Neuronal stem cell (in vitro differentiated cells): ENCODE measurements at regions not wholly inside any gene's neighbourhood (a gene's known extent, or its start where the extent isn't known, plus 50 kb on each side); places are given as distances from the start of the nearest gene placed in this dataset.
A peak's percentile ranks its signal among the peaks of the same experiment; 100 is the strongest.

ENCODE experiments used
- DNase-seq: peaks from one replicate; pipeline ENCODE4 v3.0.0-alpha.2; 2013; ENCODE audit warnings: low spot score
- H2AFZ ChIP-seq: one replicate; pipeline ENCODE4 v1.6.1; 2013; ENCODE audit warnings: mild to moderate bottlenecking, low read length, inconsistent platforms
- H2AK5ac ChIP-seq: 2 replicates; pipeline ENCODE4 v1.6.1; 2013; ENCODE audit warnings: low read depth, mild to moderate bottlenecking, inconsistent platforms, low read length, moderate library complexity, mixed read lengths
- H2BK120ac ChIP-seq: 2 replicates; pipeline ENCODE4 v1.6.1; 2013; ENCODE audit warnings: low read depth, mild to moderate bottlenecking, inconsistent platforms, low read length, moderate library complexity, mixed read lengths
- H2BK12ac ChIP-seq: one replicate; pipeline ENCODE4 v1.6.1; 2013; ENCODE audit warnings: low read length, inconsistent platforms
- H2BK15ac ChIP-seq: 2 replicates; pipeline ENCODE4 v1.6.1; 2013; ENCODE audit warnings: mild to moderate bottlenecking, low read length, inconsistent platforms, mixed read lengths
- H2BK5ac ChIP-seq: one replicate; pipeline ENCODE4 v1.6.1; 2013; ENCODE audit warnings: inconsistent platforms, mild to moderate bottlenecking, low read length, moderate library complexity
- H3K14ac ChIP-seq: one replicate; pipeline ENCODE4 v1.6.1; 2013; ENCODE audit warnings: low read length, inconsistent platforms
- H3K18ac ChIP-seq: 2 replicates; pipeline ENCODE4 v1.6.1; 2013; ENCODE audit warnings: low read length, inconsistent platforms
- H3K23ac ChIP-seq: 2 replicates; pipeline ENCODE4 v1.6.1; 2013; ENCODE audit warnings: low read depth, mild to moderate bottlenecking, mixed read lengths, low read length, inconsistent platforms; ENCODE audit not compliant: poor library complexity
- H3K27ac ChIP-seq: replicated peaks from 3 replicates; pipeline ENCODE4 v1.5.1; 2013; ENCODE audit warnings: low read length, inconsistent platforms
- H3K27me3 ChIP-seq, 3 experiments: 2 replicates each; pipeline ENCODE4 v1.6.1; 2013; ENCODE audit warnings: low read length in 3 of 3, mild to moderate bottlenecking in 2 of 3, inconsistent platforms in 1 of 3, low read depth in 1 of 3, mixed read lengths in 1 of 3, moderate library complexity in 1 of 3; ENCODE audit not compliant: control insufficient read depth in 3 of 3, insufficient read depth in 3 of 3
- H3K36me3 ChIP-seq, 2 donors: replicated peaks in 1 of 2; 2 replicates each; pipeline ENCODE4 v1.6.1; 2013; ENCODE audit warnings: low read length in 2 of 2; ENCODE audit not compliant: control insufficient read depth in 2 of 2, insufficient read depth in 2 of 2
- H3K4ac ChIP-seq: 2 replicates; pipeline ENCODE4 v1.6.1; 2013; ENCODE audit warnings: inconsistent platforms, mild to moderate bottlenecking, low read length, moderate library complexity
- H3K4me1 ChIP-seq, 2 donors: 1 replicate in 1 of 2; 2 replicates in 1 of 2; pipeline ENCODE4 v1.6.1; 2013; ENCODE audit warnings: low read length in 2 of 2, low read depth in 1 of 2; ENCODE audit not compliant: control insufficient read depth in 2 of 2, insufficient read depth in 1 of 2
- H3K4me2 ChIP-seq: one replicate; pipeline ENCODE4 v1.6.1; 2013; ENCODE audit warnings: mild to moderate bottlenecking, low read length, inconsistent platforms; ENCODE audit not compliant: insufficient read depth, poor library complexity, severe bottlenecking
- H3K4me3 ChIP-seq, 2 donors: 2 replicates each; pipeline ENCODE4 v1.5.1; 2013; ENCODE audit warnings: low read length in 2 of 2, mild to moderate bottlenecking in 2 of 2, inconsistent platforms in 1 of 2, moderate library complexity in 1 of 2
- H3K79me1 ChIP-seq: one replicate; pipeline ENCODE4 v1.6.1; 2013; ENCODE audit warnings: low read depth, mild to moderate bottlenecking, inconsistent platforms, low read length, moderate library complexity
- H3K9ac ChIP-seq: one replicate; pipeline ENCODE4 v1.6.1; 2013; ENCODE audit warnings: mild to moderate bottlenecking, low read depth, low read length, inconsistent platforms; ENCODE audit not compliant: poor library complexity
- H3K9me3 ChIP-seq, 2 donors: replicated peaks in 1 of 2; 2 replicates each; pipeline versions ENCODE3 to v1.6.1; 2013; ENCODE audit warnings: low read length in 2 of 2, mild to moderate bottlenecking in 2 of 2, inconsistent platforms in 1 of 2, low read depth in 1 of 2, mixed read lengths in 1 of 2, moderate library complexity in 1 of 2; ENCODE audit not compliant: control insufficient read depth in 2 of 2, insufficient read depth in 1 of 2
- H4K8ac ChIP-seq: one replicate; pipeline ENCODE4 v1.6.1; 2013; ENCODE audit warnings: low read depth, mild to moderate bottlenecking, inconsistent platforms, low read length, moderate library complexity
- H4K91ac ChIP-seq: one replicate; pipeline ENCODE4 v1.6.1; 2013; ENCODE audit warnings: low read length, low read depth, mild to moderate bottlenecking, inconsistent platforms; ENCODE audit not compliant: poor library complexity
- WGBS, 2 donors: extraction: QIAGEN DNeasy Blood & Tissue Kit; methylation state at CpG; one replicate each; pipeline ENCODE4 v1.1.7; 2013; ENCODE audit warnings: missing lambda C conversion rate in 2 of 2, mixed read lengths in 1 of 2; ENCODE audit not compliant: insufficient read length in 2 of 2, insufficient replicate concordance in 1 of 2; ENCODE audit errors: extremely low coverage in 2 of 2; 5-methylcytosine and 5-hydroxymethylcytosine counted together

DNA sequence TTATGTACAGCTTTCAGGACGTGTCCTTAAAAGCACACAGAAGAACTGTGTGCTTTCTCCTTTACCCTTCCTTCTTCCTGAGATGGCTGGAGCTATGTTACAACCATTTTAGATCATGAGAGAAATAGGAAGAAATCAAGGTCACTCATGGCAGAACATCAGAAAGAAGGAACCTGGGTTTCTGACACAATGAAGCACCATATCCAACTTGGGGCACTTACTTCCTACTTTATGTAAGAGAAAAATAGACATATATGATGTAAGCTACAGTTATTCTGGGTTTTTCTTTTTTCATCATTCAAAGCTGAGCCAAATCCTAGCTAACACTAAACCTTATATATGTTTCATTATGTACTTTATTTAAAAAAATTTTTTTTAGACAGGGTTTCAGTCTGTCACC lies 79.5 kb downstream of the FAM161A start:
- Histone ChIP-seq H3K36me3 (no peaks in the 10 kb centered on the region), H4K8ac (no peak overlapping the region), H3K9ac (no peak overlapping the region), H3K23ac (no peak overlapping the region), H2AK5ac (no peak overlapping the region), H3K27me3 (peaks cover 0 to 14% (median 0%) of the 10 kb centered on the region in 3 experiments), H4K91ac (no peak overlapping the region), H2AFZ (no peak overlapping the region), H3K4ac (no peak overlapping the region), H3K4me2 (no peak overlapping the region), H2BK15ac (no peak overlapping the region), H3K14ac (no peak overlapping the region), H3K4me3 (no peak overlapping the region), H3K4me1 (no peaks in the 10 kb centered on the region), H3K27ac (no peak overlapping the region), H2BK120ac (no peak overlapping the region), H2BK5ac (no peak overlapping the region), H3K18ac (no peak overlapping the region), H3K9me3 (no peaks in the 10 kb centered on the region), H3K79me1 (no peaks in the 10 kb centered on the region), H2BK12ac (no peak overlapping the region)
- no CpG with 5 or more reads among the region's 1 CpG for WGBS, 2 donors
- DNase-seq, result no peak

DNA sequence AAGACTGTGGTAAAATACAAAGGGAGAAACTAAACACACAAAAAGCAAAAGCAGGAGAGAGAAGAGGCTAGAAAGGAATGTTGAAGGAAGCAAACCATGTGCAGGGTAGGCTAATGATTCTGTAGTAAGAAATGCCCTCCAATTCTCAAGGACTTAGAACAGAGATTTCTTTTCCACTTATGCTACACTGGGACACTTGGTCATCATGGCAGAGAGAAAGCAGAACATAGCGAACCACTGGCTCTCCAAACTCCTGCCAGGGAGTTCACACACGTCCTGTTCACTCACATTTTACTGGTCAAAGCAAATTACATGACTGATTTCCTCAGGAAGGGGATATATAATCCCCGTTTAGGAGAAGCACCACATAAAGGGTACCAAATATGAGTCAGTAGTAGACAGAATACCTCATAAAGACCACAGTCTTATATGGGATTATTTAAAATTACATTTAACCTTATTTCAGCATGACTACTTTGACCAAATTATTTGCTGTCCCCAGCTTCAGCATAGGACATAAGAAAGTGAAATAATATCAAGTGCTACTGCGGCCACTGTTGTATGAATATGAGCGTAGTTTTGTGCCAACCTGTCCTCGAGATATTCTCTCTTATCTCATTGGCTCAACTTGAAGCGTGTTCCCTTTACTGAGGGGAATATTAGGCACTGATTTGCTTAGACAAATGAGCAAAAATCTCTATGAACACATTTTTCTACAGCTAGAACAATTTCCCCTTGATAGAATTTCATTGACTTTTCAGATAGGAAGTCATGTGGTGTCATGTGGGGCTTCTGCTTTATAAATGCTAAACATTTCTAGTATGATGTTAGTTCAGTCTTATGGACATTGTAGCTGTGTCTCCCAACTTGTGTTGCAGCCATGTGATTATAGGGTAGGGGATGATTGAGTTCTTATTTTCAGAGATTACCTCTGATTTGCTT lies 81.7 kb downstream of the FAM161A start:
- Histone ChIP-seq H2BK120ac (no peak overlapping the region), H3K79me1 (no peaks in the 10 kb centered on the region), H2BK5ac (no peak overlapping the region), H3K4me3 (no peak overlapping the region), H4K91ac (no peak overlapping the region), H3K23ac (no peak overlapping the region), H3K4ac (no peak overlapping the region), H3K27me3 (peaks cover 0 to 18% (median 0%) of the 10 kb centered on the region in 3 experiments), H2BK12ac (no peak overlapping the region), H2BK15ac (no peak overlapping the region), H3K36me3 (no peaks in the 10 kb centered on the region), H3K27ac (no peak overlapping the region), H3K14ac (no peak overlapping the region), H3K9me3 (no peaks in the 10 kb centered on the region), H2AK5ac (no peak overlapping the region), H4K8ac (no peak overlapping the region), H3K4me1 (no peaks in the 10 kb centered on the region), H2AFZ (peak overlapping the region; percentile 49), H3K9ac (no peak overlapping the region), H3K18ac (no peak overlapping the region), H3K4me2 (no peak overlapping the region)
- no peak for DNase-seq
- no CpG with 5 or more reads among the region's 7 CpGs for WGBS, 2 donors

DNA sequence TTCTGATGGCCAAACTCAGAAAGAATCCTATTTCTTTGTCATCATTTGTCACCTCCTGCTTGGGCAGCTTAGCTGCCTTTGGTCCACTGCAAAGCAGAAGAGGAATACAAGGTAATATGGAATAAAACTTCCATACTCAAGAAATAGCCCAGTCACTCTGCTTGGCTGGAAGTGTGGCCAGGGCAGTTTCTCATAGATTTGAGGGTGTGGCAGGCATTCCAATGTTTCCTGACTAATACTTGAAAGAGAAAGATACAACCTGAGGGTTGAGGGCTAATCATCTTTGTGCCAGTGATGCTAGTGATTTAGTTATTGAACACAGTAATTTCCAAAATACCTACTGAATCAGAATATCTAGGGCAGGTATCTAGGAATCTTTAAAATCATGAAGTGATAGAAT lies 83.1 kb downstream of the FAM161A start:
- no peaks in the 10 kb centered on the region for H3K79me1 ChIP-seq
- no peak overlapping the region for H3K9ac ChIP-seq
- no peak overlapping the region for H2AK5ac ChIP-seq
- H3K27me3 ChIP-seq, result peaks cover 0 to 17% (median 0%) of the 10 kb centered on the region in 3 experiments
- H4K8ac ChIP-seq, result no peak overlapping the region
- no peak overlapping the region for H2AFZ ChIP-seq
- no peaks in the 10 kb centered on the region for H3K4me1 ChIP-seq
- H3K23ac ChIP-seq, result no peak overlapping the region
- H3K27ac ChIP-seq, result no peak overlapping the region
- H2BK15ac ChIP-seq, result no peak overlapping the region
- no peak overlapping the region for H3K18ac ChIP-seq
- H3K4me3 ChIP-seq, result no peak overlapping the region
- no peak overlapping the region for H2BK5ac ChIP-seq
- no peak overlapping the region for H3K14ac ChIP-seq
- DNase-seq, result no peak
- H3K36me3 ChIP-seq, result no peaks in the 10 kb centered on the region
- H3K4ac ChIP-seq, result no peak overlapping the region
- H2BK120ac ChIP-seq, result no peak overlapping the region
- H3K4me2 ChIP-seq, result no peak overlapping the region
- no peak overlapping the region for H4K91ac ChIP-seq
- no peak overlapping the region for H2BK12ac ChIP-seq
- H3K9me3 ChIP-seq, result no peaks in the 10 kb centered on the region

DNA sequence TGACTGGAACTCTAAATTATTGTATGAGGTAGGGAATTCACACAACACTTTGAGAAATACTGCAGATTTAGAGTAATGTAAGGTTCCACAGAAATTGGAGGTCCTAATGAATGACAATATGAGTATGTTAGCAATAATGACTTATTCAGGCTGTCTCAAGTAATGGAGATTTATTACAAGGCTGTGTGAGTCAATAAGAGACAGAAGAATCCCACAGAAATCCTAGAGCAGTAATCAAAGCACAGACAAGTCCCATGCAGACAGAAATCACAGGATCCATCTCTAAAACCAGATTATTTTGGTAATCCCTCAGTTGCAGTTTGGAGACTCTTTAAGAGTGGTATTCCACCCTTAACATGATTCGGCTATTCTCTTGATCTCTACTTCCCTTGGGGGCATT lies 83.6 kb downstream of the FAM161A start:
- H4K91ac ChIP-seq, result no peak overlapping the region
- DNase-seq, result no peak
- H3K14ac ChIP-seq, result no peak overlapping the region
- H3K4me3 ChIP-seq, result no peak overlapping the region
- H2AFZ ChIP-seq, result no peak overlapping the region
- H3K27ac ChIP-seq, result no peak overlapping the region
- H3K79me1 ChIP-seq, result no peaks in the 10 kb centered on the region
- no peak overlapping the region for H3K23ac ChIP-seq
- peaks cover 0 to 15% (median 0%) of the 10 kb centered on the region in 3 experiments for H3K27me3 ChIP-seq
- no peak overlapping the region for H2AK5ac ChIP-seq
- H3K9me3 ChIP-seq, result no peaks in the 10 kb centered on the region
- H2BK120ac ChIP-seq, result no peak overlapping the region
- H2BK15ac ChIP-seq, result no peak overlapping the region
- no peak overlapping the region for H3K18ac ChIP-seq
- WGBS, 2 donors, result no CpG with 5 or more reads among the region's 1 CpG
- no peaks in the 10 kb centered on the region for H3K4me1 ChIP-seq
- no peak overlapping the region for H2BK5ac ChIP-seq
- no peak overlapping the region for H3K9ac ChIP-seq
- no peak overlapping the region for H4K8ac ChIP-seq
- H3K4ac ChIP-seq, result no peak overlapping the region
- H2BK12ac ChIP-seq, result no peak overlapping the region
- no peaks in the 10 kb centered on the region for H3K36me3 ChIP-seq
- no peak overlapping the region for H3K4me2 ChIP-seq
